G401 (cell line): ENCODE measurements at regions not wholly inside any gene's neighbourhood (a gene's known extent, or its start where the extent isn't known, plus 50 kb on each side); places are given as distances from the start of the nearest gene placed in this dataset.

Source experiments
- DNase-seq: peaks from one replicate; pipeline ENCODE4 v3.0.0-alpha.2; 2015; ENCODE audit warnings: low spot score
- in situ Hi-C: cut with HindIII; loops from 2 replicates; pipeline ENCODE4 v1.10.0; 2016; ENCODE audit warnings: low sequenced_read_pairs, mixed read lengths

DNA sequence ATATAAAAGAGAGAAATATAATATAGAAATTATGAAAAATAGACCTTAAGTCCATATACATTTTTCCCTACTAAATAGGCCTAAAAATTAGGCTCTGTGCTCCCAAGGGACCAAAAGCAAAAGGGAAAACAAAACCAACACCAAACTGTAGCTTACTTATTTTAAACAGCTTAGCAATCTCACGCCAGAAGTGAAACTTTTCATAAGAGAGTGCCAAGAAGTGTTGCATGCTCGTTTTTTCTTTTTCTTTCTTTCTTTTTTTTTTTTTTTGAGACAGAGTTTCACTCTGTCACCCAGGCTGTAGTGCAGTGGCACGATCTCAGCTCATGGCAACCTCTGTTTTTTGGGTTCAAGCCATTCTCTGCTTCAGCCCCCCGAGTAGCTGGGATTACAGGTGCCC is 250.4 kb downstream of the TMA16 start:
- no peak for DNase-seq
- in situ Hi-C loops, result no loop called here

GRCh38 chr4:163747293-163747692 is 252.8 kb downstream of the TMA16 start:
- in situ Hi-C loops, result no loop called here
- DNase-seq, result no peak

GRCh38 chr4:163747886-163748285 is 253.4 kb downstream of the TMA16 start:
- DNase-seq, result no peak
- in situ Hi-C loops, result no loop called here

DNA sequence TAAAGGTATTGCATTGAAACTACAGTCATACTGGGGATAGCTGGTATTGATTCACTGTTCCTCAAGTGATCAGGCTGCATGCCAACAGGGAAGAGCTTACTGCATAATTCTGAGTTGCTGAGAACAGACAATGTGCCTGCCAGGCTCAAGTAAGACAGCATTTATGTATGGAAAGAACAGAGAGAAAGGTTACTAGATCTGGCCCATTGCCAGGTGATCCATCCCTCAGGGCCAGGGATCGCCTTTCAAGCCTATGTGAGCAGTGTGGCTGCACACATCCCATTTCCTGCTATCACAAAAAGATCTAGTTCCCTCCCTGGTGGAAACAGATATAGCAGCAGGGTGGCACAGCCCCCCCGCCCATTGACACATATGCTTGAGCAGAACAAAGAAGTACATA is 254.0 kb downstream of the TMA16 start:
- in situ Hi-C loops, result no loop called here
- DNase-seq, result no peak

GRCh38 chr4:163755013-163755412 is 260.5 kb downstream of the TMA16 start:
- DNase-seq, result no peak
- in situ Hi-C loops, result no loop called here

GRCh38 chr4:163757219-163757618 is 262.7 kb downstream of the TMA16 start:
- in situ Hi-C loops, result no loop called here
- DNase-seq, result no peak

- in situ Hi-C loops, result no loop called here
Observed at GRCh38 chr4:163758032-163758431, 263.5 kb downstream of the TMA16 start.

GRCh38 chr4:163762741-163763140 is 268.3 kb downstream of the TMA16 start:
- in situ Hi-C loops, result no loop called here
- DNase-seq, result no peak

More at GRCh38 chr4:163758032-163758431, 263.5 kb downstream of the TMA16 start:
- no peak for DNase-seq

DNA sequence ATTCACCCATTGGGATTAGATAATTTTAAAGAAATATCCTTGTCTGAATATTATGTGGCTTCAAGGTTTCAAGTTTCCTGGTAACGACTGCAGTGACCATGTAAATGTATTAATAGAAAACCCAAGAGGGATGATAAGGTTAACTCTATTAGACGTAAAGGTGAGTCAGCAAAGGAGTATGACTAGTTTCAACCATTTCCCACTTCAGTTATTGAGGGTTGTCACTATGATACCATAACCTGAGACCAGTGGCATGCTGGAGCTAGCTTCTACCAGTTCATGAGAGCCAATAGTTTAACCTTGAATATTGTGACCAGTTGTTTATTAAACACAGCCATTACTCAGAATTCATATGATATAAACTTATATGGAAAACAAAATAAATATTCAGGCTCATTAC is 270.1 kb downstream of the TMA16 start:
- no peak for DNase-seq
- in situ Hi-C loops, result no loop called here

- in situ Hi-C loops, result no loop called here
Observed at GRCh38 chr4:163768014-163768413, 273.5 kb downstream of the TMA16 start.

GRCh38 chr4:163772238-163772637 is 277.7 kb downstream of the TMA16 start:
- DNase-seq, result no peak
- in situ Hi-C loops, result no loop called here

More at GRCh38 chr4:163768014-163768413, 273.5 kb downstream of the TMA16 start:
- no peak for DNase-seq

GRCh38 chr4:163773940-163774339 is 279.4 kb downstream of the TMA16 start:
- in situ Hi-C loops, result no loop called here
- DNase-seq, result no peak

GRCh38 chr4:163776957-163777356 is 282.5 kb downstream of the TMA16 start:
- in situ Hi-C loops, result no loop called here
- DNase-seq, result no peak

GRCh38 chr4:163781726-163782125 is 287.2 kb downstream of the TMA16 start:
- no peak for DNase-seq
- in situ Hi-C loops, result no loop called here

- no peak for DNase-seq
- in situ Hi-C loops, result no loop called here
Observed at GRCh38 chr4:163790231-163790630, 295.7 kb downstream of the TMA16 start.

DNA sequence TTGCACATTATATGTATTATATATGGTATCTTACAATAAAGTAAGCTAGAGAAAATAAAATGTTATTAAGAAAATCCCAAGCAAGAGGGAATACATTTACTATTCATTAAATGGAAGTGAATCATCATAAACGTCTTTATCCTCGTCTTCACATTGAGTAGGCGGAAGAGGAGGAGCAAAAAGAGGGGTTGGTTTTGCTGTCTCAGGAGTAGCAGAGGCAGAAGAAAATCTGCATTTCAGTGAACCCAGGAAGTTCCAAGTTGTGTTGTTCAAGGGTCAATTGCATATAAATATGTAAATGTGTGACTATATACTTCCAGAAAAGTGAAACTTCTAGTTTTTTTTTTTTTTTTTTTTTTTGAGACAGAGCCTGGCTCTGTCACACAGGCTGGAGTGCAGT is 301.4 kb downstream of the TMA16 start:
- in situ Hi-C loops, result no loop called here
- DNase-seq, result no peak

GRCh38 chr4:163804001-163804400 is 309.5 kb downstream of the TMA16 start:
- in situ Hi-C loops, result no loop called here

GRCh38 chr4:163806653-163807052 is 312.2 kb downstream of the TMA16 start:
- in situ Hi-C loops, result no loop called here
- no peak for DNase-seq

More at GRCh38 chr4:163804001-163804400, 309.5 kb downstream of the TMA16 start:
- no peak for DNase-seq

- in situ Hi-C loops, result no loop called here
- DNase-seq, result no peak
Observed at GRCh38 chr4:163808011-163808410, 313.5 kb downstream of the TMA16 start.

GRCh38 chr4:163810755-163811154 is 316.3 kb downstream of the TMA16 start:
- in situ Hi-C loops, result no loop called here
- DNase-seq, result no peak

GRCh38 chr4:163815776-163816175 is 321.3 kb downstream of the TMA16 start:
- DNase-seq, result no peak
- in situ Hi-C loops, result no loop called here

DNA sequence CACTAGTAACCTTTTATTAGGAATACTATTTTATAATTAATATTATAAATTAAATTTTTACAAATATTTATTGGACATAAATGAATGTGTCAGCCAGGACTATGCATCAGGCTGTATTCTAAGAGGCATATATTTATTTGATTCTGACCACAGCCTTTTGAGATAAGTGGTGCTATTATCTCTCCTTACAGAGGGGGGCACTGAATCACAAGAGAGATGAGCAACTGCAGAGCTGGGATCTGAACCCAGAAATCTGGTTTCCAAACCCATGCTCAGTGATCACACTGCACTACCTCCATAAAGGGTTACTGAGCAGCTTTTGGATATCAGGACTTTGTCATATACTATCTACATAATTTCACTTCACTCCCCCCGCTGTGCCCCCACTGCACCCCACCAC is 322.0 kb downstream of the TMA16 start:
- in situ Hi-C loops, result no loop called here
- DNase-seq, result no peak
